Stimulated activated CD8-positive, alpha-beta memory T cell treated with anti-CD3 and anti-CD28 coated beads, Interleukin-2, amount 100 ng/mL, for 1 hour (primary cell): ENCODE measurements at regions not wholly inside any gene's neighbourhood (a gene's known extent, or its start where the extent isn't known, plus 50 kb on each side); places are given as distances from the start of the nearest gene placed in this dataset.
"Not testable (repeated sequence)": the region's sequence is repeated elsewhere in the genome, so short reads cannot be mapped to it uniquely, and the experiment has no call there.

Source experiments
- DNase-seq, 2 donors: peaks; one replicate each; pipeline ENCODE4 v3.0.0-alpha.2; 2020; ENCODE audit warnings: low read depth in 2 of 2

DNA sequence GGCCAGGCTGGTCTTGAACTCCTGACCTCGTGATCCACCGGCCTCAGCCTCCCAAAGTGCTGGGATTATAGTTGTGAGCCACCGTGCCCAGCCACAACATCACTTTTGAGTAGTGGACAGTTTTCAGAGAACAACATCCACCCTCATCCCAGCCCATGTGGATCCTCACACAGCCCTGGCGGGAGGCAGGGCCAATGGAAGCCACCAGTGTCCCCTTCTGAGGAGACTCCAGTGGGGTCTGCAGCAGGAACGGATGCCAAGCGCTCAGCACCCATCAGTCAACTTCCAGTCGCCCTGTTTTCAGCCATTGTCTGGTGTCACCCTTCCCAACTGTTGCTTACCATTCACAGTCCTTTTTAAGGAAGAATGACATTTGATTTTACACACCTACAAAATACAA, 302.5 kb downstream of the BCL2L11 start:
- not testable (repeated sequence) for DNase-seq

GRCh38 chr2:111424176-111424575, 303.5 kb downstream of the BCL2L11 start:
- DNase-seq, result not testable (repeated sequence)

GRCh38 chr2:111424851-111425309, 304.2 kb downstream of the BCL2L11 start:
- not testable (repeated sequence) for DNase-seq

DNA sequence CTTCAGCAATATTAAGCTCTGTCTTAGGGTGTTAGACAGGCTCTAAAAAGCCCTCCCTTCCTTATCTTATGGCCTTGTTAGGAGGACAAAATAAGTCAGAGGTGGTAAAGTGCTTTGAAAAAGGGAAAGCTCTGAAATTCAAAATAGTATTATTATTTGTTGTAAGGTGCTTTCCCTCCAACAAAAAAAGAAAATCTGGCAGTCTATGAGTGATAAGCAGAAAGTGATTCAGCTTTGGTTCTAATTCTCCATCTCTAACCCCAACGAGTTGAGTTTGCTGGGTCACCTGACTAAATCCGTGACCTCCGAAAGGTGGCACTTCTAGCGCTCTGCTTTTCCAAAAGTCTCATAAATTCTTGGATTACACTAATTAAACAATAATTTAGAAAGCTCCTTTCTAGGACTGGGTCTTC, 305.1 kb downstream of the BCL2L11 start:
- not testable (repeated sequence) for DNase-seq

DNA sequence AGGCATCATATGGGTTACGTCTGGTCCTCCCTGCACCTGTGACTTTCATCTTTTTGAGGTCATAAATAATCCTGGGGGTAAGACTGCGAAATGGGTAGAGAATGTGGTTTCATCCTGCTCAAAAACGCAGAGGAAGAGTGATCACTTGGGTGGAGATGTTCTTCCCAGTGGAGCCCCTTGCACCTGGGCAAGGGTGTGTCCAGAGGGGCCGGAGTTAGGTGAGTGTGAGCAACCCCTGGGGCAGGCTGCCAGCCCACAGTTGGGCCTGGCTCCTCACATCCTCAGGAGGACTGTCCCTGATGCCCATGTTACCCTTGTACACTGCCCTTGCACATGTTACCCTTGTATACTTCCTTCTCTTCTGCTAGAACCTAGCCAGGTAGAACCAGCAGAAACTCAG, 306.6 kb downstream of the BCL2L11 start:
- not testable (repeated sequence) for DNase-seq

- not testable (repeated sequence) for DNase-seq
Measured at GRCh38 chr2:111428915-111429314, 308.2 kb downstream of the BCL2L11 start.

- not testable (repeated sequence) for DNase-seq
Measured at GRCh38 chr2:111429353-111429752, 308.6 kb downstream of the BCL2L11 start.

- not testable (repeated sequence) for DNase-seq
Measured at GRCh38 chr2:111430817-111431661, 310.3 kb downstream of the BCL2L11 start.

GRCh38 chr2:111432423-111432822, 311.7 kb downstream of the BCL2L11 start:
- not testable (repeated sequence) for DNase-seq

DNA sequence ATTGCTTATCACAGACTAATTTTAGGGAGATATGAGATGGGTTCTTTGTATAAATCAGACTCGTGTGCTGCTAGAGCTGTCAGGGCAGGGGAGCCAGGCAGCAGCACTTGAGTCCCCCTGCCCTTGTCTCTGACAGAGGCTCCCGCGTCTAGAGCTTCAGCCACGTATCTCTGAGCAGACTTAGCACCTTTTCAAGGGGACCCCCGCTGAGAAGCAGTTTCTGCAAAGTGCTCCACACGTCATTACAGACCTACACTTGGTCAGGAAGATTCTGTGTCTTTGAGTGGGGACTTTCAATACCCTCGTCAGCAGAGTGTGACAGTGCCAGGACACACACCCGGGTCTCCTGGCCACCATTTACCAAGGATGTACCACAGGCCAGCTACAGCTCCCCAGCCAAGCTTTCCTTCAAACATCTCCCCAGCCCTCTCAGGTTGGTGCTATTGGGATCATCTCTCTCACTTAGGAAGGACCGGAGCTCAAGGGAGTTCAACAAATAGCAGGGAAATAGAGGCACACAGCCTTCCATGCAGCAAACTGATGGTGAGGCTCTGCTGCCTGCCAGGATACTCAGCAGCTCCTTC, 312.3 kb downstream of the BCL2L11 start:
- DNase-seq, result not testable (repeated sequence)

- DNase-seq, result not testable (repeated sequence)
Measured at GRCh38 chr2:111433892-111434607, 313.3 kb downstream of the BCL2L11 start.

DNA sequence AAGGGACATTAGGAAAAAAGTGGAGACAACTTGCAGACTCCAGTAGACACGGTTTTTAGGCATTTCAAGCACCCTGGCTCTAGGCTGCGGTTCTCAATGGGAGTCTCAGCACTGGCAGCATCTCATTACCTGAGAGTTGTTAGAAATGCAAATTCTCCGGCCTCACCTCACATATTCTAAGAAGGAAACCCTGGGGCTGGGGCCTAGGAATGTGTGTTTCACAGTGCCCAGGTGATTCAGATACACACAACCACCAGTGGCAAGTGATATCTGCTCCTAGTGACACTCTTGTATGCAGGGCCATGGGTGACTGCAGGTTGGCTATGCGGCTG, 313.9 kb downstream of the BCL2L11 start:
- DNase-seq, result not testable (repeated sequence)

GRCh38 chr2:111435553-111436310, 315.0 kb downstream of the BCL2L11 start:
- not testable (repeated sequence) for DNase-seq

DNA sequence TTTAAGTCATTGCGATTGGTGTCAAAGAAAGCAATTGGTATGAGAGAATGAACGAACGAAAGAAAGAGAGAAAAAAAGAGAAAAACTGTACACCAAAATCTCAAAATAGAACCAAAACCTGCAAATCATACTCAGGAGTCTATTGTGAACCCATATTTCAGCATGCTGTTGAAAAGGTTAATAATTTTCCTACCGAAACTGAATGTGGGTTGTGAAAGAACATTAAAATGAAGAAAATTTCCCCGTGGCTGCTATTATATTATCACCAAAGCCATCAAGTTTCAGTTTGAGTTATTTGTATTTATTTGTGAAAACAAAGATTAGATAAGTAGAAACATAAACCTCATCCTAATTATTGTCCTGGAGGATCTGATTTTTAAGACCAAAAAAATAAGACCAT, 315.7 kb downstream of the BCL2L11 start:
- DNase-seq, result not testable (repeated sequence)

DNA sequence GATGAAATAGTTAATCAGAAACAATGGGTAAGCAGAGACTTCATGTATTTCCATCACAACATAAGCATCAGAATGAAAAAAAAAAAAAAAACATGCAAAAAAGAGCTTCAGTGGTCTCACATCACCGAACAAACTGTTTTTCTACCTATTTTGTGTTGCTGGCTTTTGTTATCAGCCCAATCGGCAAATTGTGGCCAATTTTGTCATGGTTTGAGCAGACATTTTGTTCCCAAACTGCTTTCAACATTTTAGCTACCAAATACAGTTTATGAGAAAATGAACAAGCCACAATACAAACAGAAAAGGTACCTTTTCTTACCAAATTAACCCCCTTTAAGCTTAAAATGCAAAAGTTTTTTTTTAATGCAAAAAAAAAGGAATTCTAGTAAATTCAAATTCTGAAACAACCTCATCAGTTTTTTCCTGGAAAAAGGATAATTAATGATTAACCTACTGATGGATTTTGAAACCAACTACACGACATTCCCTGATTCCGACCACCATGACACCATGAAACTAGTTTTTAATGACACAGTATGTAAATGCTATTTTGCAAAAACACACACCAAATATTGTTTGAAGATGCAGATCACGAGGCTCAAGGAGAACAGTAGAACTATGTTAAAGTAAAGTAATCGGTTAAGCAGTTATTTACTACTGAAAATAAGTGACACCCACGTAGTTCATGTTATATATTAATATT, 316.7 kb downstream of the BCL2L11 start:
- not testable (repeated sequence) for DNase-seq

GRCh38 chr2:111438161-111438560, 317.4 kb downstream of the BCL2L11 start:
- DNase-seq, result not testable (repeated sequence)

DNA sequence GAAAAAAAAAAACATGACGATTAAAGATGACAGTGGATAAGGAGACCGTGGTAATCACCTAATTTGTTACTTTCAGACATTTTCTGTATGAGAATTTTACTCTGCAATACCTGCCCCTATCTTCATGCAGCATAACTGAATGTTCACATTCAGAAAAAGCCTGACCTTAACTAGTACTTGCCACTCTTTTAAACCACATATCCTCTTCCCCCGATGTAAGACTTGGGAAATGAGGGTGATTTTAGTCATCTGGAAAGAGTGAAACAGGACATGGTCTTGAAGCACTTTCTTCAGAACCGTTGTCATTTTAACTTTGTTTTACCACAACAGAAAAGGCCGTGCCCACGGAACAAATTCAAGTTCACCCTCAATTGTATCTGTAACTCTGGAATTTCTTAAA, 318.5 kb downstream of the BCL2L11 start:
- not testable (repeated sequence) for DNase-seq

- not testable (repeated sequence) for DNase-seq
Measured at GRCh38 chr2:111441614-111442013, 320.9 kb downstream of the BCL2L11 start.

- not testable (repeated sequence) for DNase-seq
Measured at GRCh38 chr2:111442767-111443454, 322.2 kb downstream of the BCL2L11 start.

GRCh38 chr2:111444516-111444915, 323.8 kb downstream of the BCL2L11 start:
- not testable (repeated sequence) for DNase-seq
